ENCODE measurements at regions not wholly inside any gene's neighbourhood (a gene's known extent, or its start where the extent isn't known, plus 50 kb on each side); places are given as distances from the start of the nearest gene placed in this dataset.
A peak's percentile ranks its signal among the peaks of the same experiment; 100 is the strongest.
"Not testable (repeated sequence)": the region's sequence is repeated elsewhere in the genome, so short reads cannot be mapped to it uniquely, and the experiment has no call there.

- peaks cover 3% of the 10 kb centered on the region for H3K4me1 ChIP-seq (ENCODE audit: control insufficient read depth, insufficient read depth, low read length)
- no peaks in the 10 kb centered on the region for H3K27me3 ChIP-seq (ENCODE audit: control insufficient read depth, insufficient read depth, low read length)
- DNase-seq, result peak; percentile 74
- H3K9me3 ChIP-seq (replicated peaks; ENCODE audit: control insufficient read depth, low read depth, low read length), result no peaks in the 10 kb centered on the region
- H3K36me3 ChIP-seq (ENCODE audit: control insufficient read depth, insufficient read depth, low read length), result no peaks in the 10 kb centered on the region
- no peak overlapping the region for H3K27ac ChIP-seq (ENCODE audit: low read length)
- H3K4me3 ChIP-seq (ENCODE audit: low read length), result no peak overlapping the region
Observed at GRCh38 chr18:5726011-5726410, 169.3 kb downstream of the TMEM200C start.

DNA sequence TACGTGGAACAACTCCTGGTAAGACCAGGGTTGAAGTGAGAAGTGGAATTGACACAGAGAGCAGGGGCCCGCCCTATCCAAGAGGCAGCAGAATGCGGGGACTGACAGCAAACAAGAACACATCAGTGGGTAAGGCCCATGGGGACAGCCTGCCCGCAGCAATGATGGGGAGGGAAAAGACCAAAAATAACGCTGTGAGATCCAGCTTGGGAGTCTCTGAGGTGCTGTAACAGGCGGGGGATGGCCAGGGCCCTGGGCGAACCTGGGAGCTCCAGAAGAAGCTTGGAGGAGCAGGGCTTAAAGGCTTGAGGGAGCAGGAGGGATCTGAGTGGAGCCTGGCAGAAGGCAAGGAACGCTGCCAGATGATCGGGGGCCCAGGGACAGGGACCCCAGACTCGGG lies 173.4 kb downstream of the TMEM200C start:
- H3K4me3 ChIP-seq (ENCODE audit: low read length), result no peak overlapping the region
- DNase-seq, result no peak
- no peak overlapping the region for H3K27ac ChIP-seq (ENCODE audit: low read length)
- 83% methylated on average over 10 of the region's 10 CpGs for WGBS (ENCODE audit: insufficient coverage)
- no peaks in the 10 kb centered on the region for H3K27me3 ChIP-seq (ENCODE audit: control insufficient read depth, insufficient read depth, low read length)
- no peaks in the 10 kb centered on the region for H3K36me3 ChIP-seq (ENCODE audit: control insufficient read depth, insufficient read depth, low read length)
- H3K9me3 ChIP-seq (replicated peaks; ENCODE audit: control insufficient read depth, low read depth, low read length), result no peaks in the 10 kb centered on the region
- no peaks in the 10 kb centered on the region for H3K4me1 ChIP-seq (ENCODE audit: control insufficient read depth, insufficient read depth, low read length)

- WGBS (ENCODE audit: insufficient coverage), result 75% methylated on average over 9 of the region's 9 CpGs
- Histone ChIP-seq H3K4me3 (ENCODE audit: low read length) (no peak overlapping the region), H3K4me1 (ENCODE audit: control insufficient read depth, insufficient read depth, low read length) (no peaks in the 10 kb centered on the region), H3K27ac (ENCODE audit: low read length) (no peak overlapping the region), H3K9me3 (replicated peaks; ENCODE audit: control insufficient read depth, low read depth, low read length) (no peaks in the 10 kb centered on the region), H3K36me3 (ENCODE audit: control insufficient read depth, insufficient read depth, low read length) (no peaks in the 10 kb centered on the region), H3K27me3 (ENCODE audit: control insufficient read depth, insufficient read depth, low read length) (no peaks in the 10 kb centered on the region)
- no peak for DNase-seq
Observed at GRCh38 chr18:5720132-5720531, 175.2 kb downstream of the TMEM200C start.

DNA sequence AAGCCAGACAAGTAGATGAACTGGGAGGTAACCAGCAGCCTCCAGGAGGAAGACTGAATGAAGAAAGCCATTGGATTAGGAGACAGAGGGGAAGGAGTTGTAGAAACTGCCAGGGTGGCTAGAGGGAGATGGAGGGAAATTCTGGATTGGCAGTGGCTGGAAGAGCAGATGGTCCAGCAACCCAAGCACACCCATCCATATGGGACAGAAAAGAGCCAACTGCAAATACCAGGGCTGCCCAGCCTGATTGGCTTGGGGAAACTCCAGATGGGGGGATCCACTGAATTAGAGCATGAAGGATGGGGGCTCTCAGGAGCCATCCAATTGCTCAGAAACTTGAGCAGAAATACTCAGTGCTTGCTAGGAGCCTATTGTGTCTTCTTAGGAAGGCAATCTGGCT lies 173.5 kb upstream of the EPB41L3 start:
- Histone ChIP-seq H3K27ac (ENCODE audit: low read length) (no peak overlapping the region), H3K36me3 (ENCODE audit: control insufficient read depth, insufficient read depth, low read length) (no peaks in the 10 kb centered on the region), H3K4me1 (ENCODE audit: control insufficient read depth, insufficient read depth, low read length) (no peaks in the 10 kb centered on the region), H3K27me3 (ENCODE audit: control insufficient read depth, insufficient read depth, low read length) (no peaks in the 10 kb centered on the region), H3K9me3 (replicated peaks; ENCODE audit: control insufficient read depth, low read depth, low read length) (no peaks in the 10 kb centered on the region), H3K4me3 (ENCODE audit: low read length) (no peak overlapping the region)
- DNase-seq, result no peak

DNA sequence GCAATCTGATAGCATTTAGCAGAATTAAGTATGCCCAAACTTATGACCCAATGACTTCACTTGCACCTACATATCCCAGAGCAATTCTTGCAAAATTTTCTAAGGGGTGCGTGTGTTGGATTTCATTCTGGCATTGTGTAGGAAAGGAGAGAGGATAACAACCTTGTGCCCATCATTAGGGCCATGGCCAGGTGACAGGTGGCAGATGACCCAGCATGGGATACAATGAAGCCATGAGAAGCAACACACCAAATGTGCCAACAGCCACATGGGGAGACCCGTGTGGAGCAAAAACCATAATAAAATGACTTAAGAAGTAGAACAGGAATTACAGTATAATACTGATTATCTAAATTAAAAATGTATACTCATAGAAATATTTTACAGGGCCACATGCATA lies 166.9 kb upstream of the EPB41L3 start:
- Histone ChIP-seq H3K27me3 (ENCODE audit: control insufficient read depth, insufficient read depth, low read length) (no peaks in the 10 kb centered on the region), H3K4me3 (ENCODE audit: low read length) (no peak overlapping the region), H3K9me3 (replicated peaks; ENCODE audit: control insufficient read depth, low read depth, low read length) (no peaks in the 10 kb centered on the region), H3K36me3 (ENCODE audit: control insufficient read depth, insufficient read depth, low read length) (no peaks in the 10 kb centered on the region), H3K27ac (ENCODE audit: low read length) (no peak overlapping the region), H3K4me1 (ENCODE audit: control insufficient read depth, insufficient read depth, low read length) (no peaks in the 10 kb centered on the region)
- DNase-seq, result no peak
- WGBS (ENCODE audit: insufficient coverage), result no CpG with 5 or more reads among the region's 2 CpGs

GRCh38 chr18:5710235-5710634 lies 166.4 kb upstream of the EPB41L3 start:
- no peak for DNase-seq
- no peaks in the 10 kb centered on the region for H3K4me1 ChIP-seq (ENCODE audit: control insufficient read depth, insufficient read depth, low read length)
- 72% methylated on average over 3 of the region's 4 CpGs for WGBS (ENCODE audit: insufficient coverage)

DNA sequence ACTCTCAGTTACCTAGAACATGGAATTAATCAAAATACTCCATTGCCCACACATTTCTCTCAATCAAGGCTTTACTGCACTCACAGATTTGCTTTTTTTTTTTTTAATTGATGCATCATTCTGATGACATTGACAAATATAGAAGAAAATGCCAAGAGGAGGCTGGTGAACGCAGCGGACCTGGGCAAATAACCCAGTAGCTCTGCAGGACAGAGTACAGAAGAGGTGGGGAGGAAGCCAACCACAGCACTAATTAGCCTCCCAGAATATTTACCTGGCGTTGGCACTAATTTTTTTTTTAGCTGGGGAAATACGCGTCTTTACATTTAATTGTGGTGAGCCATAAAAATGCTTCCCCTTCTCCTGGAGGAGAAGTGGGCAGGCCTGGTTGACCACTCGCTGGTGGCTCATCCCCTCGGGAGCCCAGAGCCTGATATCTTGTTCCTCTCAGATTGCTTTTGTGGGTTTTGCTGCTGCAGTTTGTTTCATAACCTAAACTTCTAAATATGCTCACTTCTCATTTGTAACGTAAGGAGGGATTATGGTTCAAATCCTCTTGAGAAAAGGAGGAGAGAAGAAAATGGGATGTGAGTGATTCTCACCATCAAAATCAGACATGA lies 165.8 kb upstream of the EPB41L3 start:
- Histone ChIP-seq H3K4me1 (ENCODE audit: control insufficient read depth, insufficient read depth, low read length) (no peaks in the 10 kb centered on the region), H3K27me3 (ENCODE audit: control insufficient read depth, insufficient read depth, low read length) (no peaks in the 10 kb centered on the region), H3K36me3 (ENCODE audit: control insufficient read depth, insufficient read depth, low read length) (no peaks in the 10 kb centered on the region), H3K4me3 (ENCODE audit: low read length) (no peak overlapping the region), H3K27ac (ENCODE audit: low read length) (no peak overlapping the region), H3K9me3 (replicated peaks; ENCODE audit: control insufficient read depth, low read depth, low read length) (no peaks in the 10 kb centered on the region)
- no CpG with 5 or more reads among the region's 8 CpGs for WGBS (ENCODE audit: insufficient coverage)
- DNase-seq, result no peak

More at GRCh38 chr18:5710235-5710634, 166.4 kb upstream of the EPB41L3 start:
- no peaks in the 10 kb centered on the region for H3K9me3 ChIP-seq (replicated peaks; ENCODE audit: control insufficient read depth, low read depth, low read length)
- H3K27me3 ChIP-seq (ENCODE audit: control insufficient read depth, insufficient read depth, low read length), result no peaks in the 10 kb centered on the region
- no peaks in the 10 kb centered on the region for H3K36me3 ChIP-seq (ENCODE audit: control insufficient read depth, insufficient read depth, low read length)
- H3K27ac ChIP-seq (ENCODE audit: low read length), result no peak overlapping the region
- no peak overlapping the region for H3K4me3 ChIP-seq (ENCODE audit: low read length)

- Histone ChIP-seq H3K4me3 (ENCODE audit: low read length) (no peak overlapping the region), H3K27me3 (ENCODE audit: control insufficient read depth, insufficient read depth, low read length) (no peaks in the 10 kb centered on the region), H3K9me3 (replicated peaks; ENCODE audit: control insufficient read depth, low read depth, low read length) (no peaks in the 10 kb centered on the region), H3K4me1 (ENCODE audit: control insufficient read depth, insufficient read depth, low read length) (no peaks in the 10 kb centered on the region), H3K27ac (ENCODE audit: low read length) (no peak overlapping the region), H3K36me3 (ENCODE audit: control insufficient read depth, insufficient read depth, low read length) (no peaks in the 10 kb centered on the region)
- 100% methylated on average over 1 of the region's 3 CpGs for WGBS (ENCODE audit: insufficient coverage)
- DNase-seq, result no peak
Observed at GRCh38 chr18:5707586-5707985, 163.8 kb upstream of the EPB41L3 start.

DNA sequence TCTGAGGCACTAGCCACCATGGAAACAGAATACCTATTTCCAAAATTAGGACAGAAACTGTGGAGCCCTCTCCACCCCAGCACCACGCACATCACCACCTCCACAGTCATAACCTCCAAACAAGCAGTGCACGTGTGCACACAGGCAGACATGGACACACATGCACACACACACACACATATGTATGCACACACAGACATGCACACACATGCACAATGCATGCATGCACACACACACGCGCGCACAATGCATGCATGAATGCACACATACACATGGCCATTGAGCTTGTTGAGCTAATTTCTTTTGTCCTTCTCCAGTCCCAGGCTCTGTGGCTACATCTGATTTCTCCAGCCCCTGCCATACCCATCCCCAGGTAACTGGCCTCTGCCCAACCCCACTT lies 161.6 kb upstream of the EPB41L3 start:
- Histone ChIP-seq H3K9me3 (replicated peaks; ENCODE audit: control insufficient read depth, low read depth, low read length) (no peaks in the 10 kb centered on the region), H3K36me3 (ENCODE audit: control insufficient read depth, insufficient read depth, low read length) (no peaks in the 10 kb centered on the region), H3K27ac (ENCODE audit: low read length) (no peak overlapping the region), H3K27me3 (ENCODE audit: control insufficient read depth, insufficient read depth, low read length) (no peaks in the 10 kb centered on the region), H3K4me1 (ENCODE audit: control insufficient read depth, insufficient read depth, low read length) (no peaks in the 10 kb centered on the region), H3K4me3 (ENCODE audit: low read length) (no peak overlapping the region)
- 100% methylated on average over 5 of the region's 5 CpGs for WGBS (ENCODE audit: insufficient coverage)
- DNase-seq, result no peak

DNA sequence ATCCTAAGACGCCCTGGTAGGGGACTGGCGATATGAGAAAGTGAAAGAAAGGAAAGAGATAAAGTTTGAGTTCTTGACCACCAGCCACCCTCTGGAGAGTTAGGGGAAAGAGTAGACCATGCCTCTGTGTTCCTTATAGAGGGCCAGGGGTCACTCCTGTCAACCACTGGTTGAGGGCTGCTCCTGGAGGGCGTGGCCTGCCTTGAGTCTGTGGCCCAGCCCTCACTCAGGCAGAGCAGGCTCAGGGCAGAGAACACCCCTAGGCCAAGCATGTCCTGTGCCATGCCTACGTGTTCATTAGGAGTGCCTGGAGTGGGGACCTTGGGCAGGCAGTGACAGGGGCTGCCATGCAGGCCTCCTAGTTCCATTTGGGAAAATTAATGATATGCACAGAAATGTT lies 161.1 kb upstream of the EPB41L3 start:
- H3K27me3 ChIP-seq (ENCODE audit: control insufficient read depth, insufficient read depth, low read length), result no peaks in the 10 kb centered on the region
- no peak overlapping the region for H3K4me3 ChIP-seq (ENCODE audit: low read length)
- H3K9me3 ChIP-seq (replicated peaks; ENCODE audit: control insufficient read depth, low read depth, low read length), result no peaks in the 10 kb centered on the region
- WGBS (ENCODE audit: insufficient coverage), result 79% methylated on average over 2 of the region's 4 CpGs
- H3K27ac ChIP-seq (ENCODE audit: low read length), result no peak overlapping the region
- H3K4me1 ChIP-seq (ENCODE audit: control insufficient read depth, insufficient read depth, low read length), result no peaks in the 10 kb centered on the region
- H3K36me3 ChIP-seq (ENCODE audit: control insufficient read depth, insufficient read depth, low read length), result no peaks in the 10 kb centered on the region
- no peak for DNase-seq

DNA sequence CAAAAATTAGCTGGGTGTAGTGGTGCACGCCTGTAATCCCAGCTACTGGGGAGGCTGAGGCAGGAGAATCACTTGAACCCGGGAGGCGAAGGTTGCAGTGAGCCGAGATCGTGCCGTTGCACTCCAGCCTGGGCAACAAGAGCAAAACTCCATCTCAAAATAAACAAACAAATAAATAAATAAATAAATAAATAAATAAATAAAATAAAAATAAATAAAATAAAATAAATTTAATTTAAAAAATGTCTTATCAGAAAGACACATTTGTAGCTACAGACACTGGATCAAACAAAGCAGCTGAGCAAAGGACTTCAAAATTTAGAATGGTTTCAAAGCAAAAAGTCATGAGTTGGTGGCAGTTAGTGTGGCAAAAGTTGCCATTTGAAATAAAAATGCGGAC lies 158.2 kb upstream of the EPB41L3 start:
- H3K27ac ChIP-seq (ENCODE audit: low read length); H3K27me3 ChIP-seq (ENCODE audit: control insufficient read depth, insufficient read depth, low read length); DNase-seq; H3K4me3 ChIP-seq (ENCODE audit: low read length); H3K9me3 ChIP-seq (replicated peaks; ENCODE audit: control insufficient read depth, low read depth, low read length); H3K36me3 ChIP-seq (ENCODE audit: control insufficient read depth, insufficient read depth, low read length); H3K4me1 ChIP-seq (ENCODE audit: control insufficient read depth, insufficient read depth, low read length): not testable (repeated sequence)
- 100% methylated on average over 1 of the region's 7 CpGs for WGBS (ENCODE audit: insufficient coverage)

Data from muscle of leg (tissue), 3 donors.